Ovary (tissue), 7 donors: ENCODE measurements at regions not wholly inside any gene's neighbourhood (a gene's known extent, or its start where the extent isn't known, plus 50 kb on each side); places are given as distances from the start of the nearest gene placed in this dataset.

Source experiments
- DNase-seq, 5 donors: peaks; one replicate each; pipeline ENCODE4 v3.0.0-alpha.2; 2019 to 2020
- H3K27ac ChIP-seq, 2 donors: fragments of 200-600 bp; one replicate each; pipeline versions ENCODE4 v1.5.1 to v1.8.0; 2019 to 2022
- H3K27me3 ChIP-seq: fragments of 200-600 bp; one replicate; pipeline ENCODE4 v1.8.0; 2022
- H3K36me3 ChIP-seq: fragments of 200-600 bp; sonication (generic); one replicate; pipeline ENCODE4 v1.5.1; 2019
- H3K4me1 ChIP-seq: one replicate; pipeline ENCODE4 v1.8.1; 2013; ENCODE audit warnings: mild to moderate bottlenecking, moderate library complexity; ENCODE audit not compliant: insufficient read depth
- H3K4me3 ChIP-seq: fragments of 200-600 bp; sonication (generic); one replicate; pipeline ENCODE4 v1.5.1; 2017
- H3K9me3 ChIP-seq, 2 donors: fragments of 200-600 bp in 1 of 2; sonication (generic) in 1 of 2; one replicate each; pipeline versions ENCODE4 v1.5.1 to v1.8.1; 2013 to 2019; ENCODE audit warnings: mild to moderate bottlenecking in 1 of 2, moderate library complexity in 1 of 2
- CTCF ChIP-seq, 3 donors: fragments of 450-650 bp in 2 of 3; fragments of 200-600 bp in 1 of 3; IDR thresholded peaks; one replicate each; pipeline versions ENCODE4 v1.5.1 to v1.8.0; 2016 to 2022; ENCODE audit warnings: antibody characterized with exemption in 3 of 3, mild to moderate bottlenecking in 1 of 3
- EP300 ChIP-seq: sonication (generic); formaldehyde crosslinking; IDR thresholded peaks from one replicate; pipeline ENCODE4 v1.6.1; 2017; ENCODE audit warnings: antibody characterized with exemption
- POLR2A ChIP-seq: fragments of 450-650 bp; IDR thresholded peaks from one replicate; pipeline ENCODE4 v1.6.1; 2017; ENCODE audit warnings: antibody characterized with exemption, mild to moderate bottlenecking, moderate library complexity
- WGBS, 3 donors: extraction: QIAGEN DNeasy Blood & Tissue Kit in 1 of 3; methylation state at CpG; one replicate each; pipeline versions ENCODE4 v1.1.5 to v1.1.7; 2013 to 2017; 5-methylcytosine and 5-hydroxymethylcytosine counted together
- intact Hi-C, 4 donors: fragments of 100-400 bp; cut with DNase I; formaldehyde crosslinking; loops; one replicate each; pipeline versions ENCODE4 v1.11.0 to v1.15.1; 2022 to 2023
- donor health status: DM: no; HTN: no; CAD: no; lungs with moderate emphysema.
- donor health status: DM: no; HTN: no; CAD: no.
- donor health status: Bipolar disorder and iron deficiency.
- donor health status: DM: no; HTN: no; CAD: no.
- donor health status: DM: yes; HTN: yes; CAD: no.

- Histone ChIP-seq H3K27ac (no peak overlapping the region), H3K27me3 (no peaks in the 10 kb centered on the region), H3K4me3 (no peak overlapping the region), H3K36me3 (no peaks in the 10 kb centered on the region), H3K9me3 (no peaks in the 10 kb centered on the region), H3K4me1 (no peaks in the 10 kb centered on the region)
- intact Hi-C loops: no loop called here
- no peak for TF ChIP-seq POLR2A
- no peak for TF ChIP-seq CTCF (IDR thresholded peaks at IDR 0.05)
- no peak for TF ChIP-seq EP300
- 66 to 68% (median 67%) methylated on average over 5 of the region's 5 CpGs for WGBS, 3 donors
- no peak for DNase-seq
Measured at GRCh38 chr18:63071701-63072141, 247.8 kb downstream of the BCL2 start.

GRCh38 chr18:63070767-63071502, 248.6 kb downstream of the BCL2 start:
- Histone ChIP-seq H3K4me3 (no peak overlapping the region), H3K27me3 (no peaks in the 10 kb centered on the region), H3K4me1 (peaks cover 2% of the 10 kb centered on the region), H3K9me3 (no peaks in the 10 kb centered on the region), H3K36me3 (no peaks in the 10 kb centered on the region), H3K27ac (no peak overlapping the region)
- no peak for DNase-seq
- WGBS, 3 donors: 67 to 72% (median 69%) methylated on average over 8 of the region's 8 CpGs
- intact Hi-C loops: no loop called here
- no peak for TF ChIP-seq CTCF (IDR thresholded peaks at IDR 0.05)
- TF ChIP-seq EP300: no peak
- TF ChIP-seq POLR2A: no peak

- TF ChIP-seq EP300 (no peak), CTCF (IDR thresholded peaks at IDR 0.05) (no peak), POLR2A (no peak)
- peaks cover 2% of the 10 kb centered on the region for H3K4me1 ChIP-seq
- H3K4me3 ChIP-seq: no peak overlapping the region
- no peaks in the 10 kb centered on the region for H3K9me3 ChIP-seq
- H3K36me3 ChIP-seq: no peaks in the 10 kb centered on the region
- 88 to 93% (median 91%) methylated on average over 3 of the region's 3 CpGs for WGBS, 3 donors
- no peaks in the 10 kb centered on the region for H3K27me3 ChIP-seq
- DNase-seq: no peak
- no peak overlapping the region for H3K27ac ChIP-seq
- intact Hi-C loops: no loop called here
Measured at GRCh38 chr18:63069496-63069895, 250.1 kb downstream of the BCL2 start.

GRCh38 chr18:63067939-63068338, 251.6 kb downstream of the BCL2 start:
- no peak for DNase-seq
- TF ChIP-seq EP300 (no peak), CTCF (IDR thresholded peaks at IDR 0.05) (no peak)
- Histone ChIP-seq H3K36me3 (no peaks in the 10 kb centered on the region), H3K4me3 (no peak overlapping the region), H3K9me3 (no peaks in the 10 kb centered on the region), H3K4me1 (peaks cover 3% of the 10 kb centered on the region), H3K27ac (no peak overlapping the region), H3K27me3 (no peaks in the 10 kb centered on the region)
- intact Hi-C loops: no loop called here
- 85 to 90% (median 89%) methylated on average over 2 of the region's 2 CpGs for WGBS, 3 donors
